Sigmoid colon (tissue), 6 donors: ENCODE measurements at regions not wholly inside any gene's neighbourhood (a gene's known extent, or its start where the extent isn't known, plus 50 kb on each side); places are given as distances from the start of the nearest gene placed in this dataset.

Source experiments
- DNase-seq: peaks from one replicate; pipeline ENCODE4 v3.0.0-alpha.2; 2019
- H3K27ac ChIP-seq, 4 donors: fragments of 200-600 bp; sonication (generic); one replicate each; pipeline ENCODE4 v1.5.1; 2016 to 2019; ENCODE audit warnings: mild to moderate bottlenecking in 1 of 4
- H3K27me3 ChIP-seq, 3 donors: fragments of 200-600 bp; sonication (generic); one replicate each; pipeline ENCODE4 v1.5.1; 2019; ENCODE audit warnings: mild to moderate bottlenecking in 1 of 3
- H3K36me3 ChIP-seq, 4 donors: fragments of 200-600 bp; sonication (generic); one replicate each; pipeline ENCODE4 v1.5.1; 2016 to 2019
- H3K4me1 ChIP-seq, 4 donors: fragments of 200-600 bp; sonication (generic); one replicate each; pipeline ENCODE4 v1.5.1; 2017 to 2019
- H3K4me3 ChIP-seq, 4 donors: fragments of 200-600 bp; sonication (generic); one replicate each; pipeline ENCODE4 v1.5.1; 2017 to 2019; ENCODE audit warnings: mild to moderate bottlenecking in 2 of 4, moderate library complexity in 1 of 4
- H3K9me3 ChIP-seq, 4 donors: fragments of 200-600 bp in 3 of 4; sonication (generic) in 3 of 4; one replicate each; pipeline versions ENCODE4 v1.5.1 to v1.6.1; 2013 to 2019
- CTCF ChIP-seq, 4 experiments: fragments of 450-650 bp in 3 of 4; fragments of 200-600 bp in 1 of 4; IDR thresholded peaks; one replicate each; pipeline ENCODE4 v1.5.1; 2016 to 2019; ENCODE audit warnings: antibody characterized with exemption in 4 of 4, mild to moderate bottlenecking in 3 of 4, moderate library complexity in 2 of 4
- EP300 ChIP-seq, 4 donors: sonication (generic); formaldehyde crosslinking; IDR thresholded peaks; one replicate each; pipeline ENCODE4 v1.6.1; 2017; ENCODE audit warnings: antibody characterized with exemption in 4 of 4
- POLR2A ChIP-seq, 2 donors: fragments of 450-650 bp; IDR thresholded peaks; one replicate each; pipeline ENCODE4 v1.6.1; 2016; ENCODE audit warnings: antibody characterized with exemption in 2 of 2, mild to moderate bottlenecking in 2 of 2, moderate library complexity in 2 of 2
- POLR2AphosphoS5 ChIP-seq, 4 donors: sonication (generic); formaldehyde crosslinking; IDR thresholded peaks; one replicate each; pipeline ENCODE4 v1.6.1; 2017; ENCODE audit warnings: antibody characterized with exemption in 4 of 4
- WGBS, 2 donors: extraction: QIAGEN DNeasy Blood & Tissue Kit; methylation state at CpG; one replicate each; pipeline ENCODE4 v1.1.7; 2013; 5-methylcytosine and 5-hydroxymethylcytosine counted together
- intact Hi-C: fragments of 100-400 bp; cut with DNase I; formaldehyde crosslinking; loops from one replicate; pipeline ENCODE4 v1.15.1; 2023
- donor health status: healthy with polysubstance abuse.
- donor health status: healthy.

- Histone ChIP-seq H3K4me3 (no peak overlapping the region), H3K36me3 (no peaks in the 10 kb centered on the region), H3K27me3 (no peaks in the 10 kb centered on the region), H3K4me1 (no peaks in the 10 kb centered on the region), H3K9me3 (no peaks in the 10 kb centered on the region), H3K27ac (no peak overlapping the region)
- TF ChIP-seq CTCF (IDR thresholded peaks at IDR 0.05), result no peak
- TF ChIP-seq POLR2AphosphoS5 (IDR thresholded peaks at IDR 0.05), result no peak
- no peak for TF ChIP-seq EP300 (IDR thresholded peaks at IDR 0.05)
- no peak for TF ChIP-seq POLR2A (IDR thresholded peaks at IDR 0.05)
- intact Hi-C loops, result no loop called here
- 95 to 98% methylated on average over 2 of the region's 2 CpGs for WGBS, 2 donors
- no peak for DNase-seq
These were observed 438.3 kb downstream of the RFPL4B start for GRCh38 chr6:112785408-112785807.

- Histone ChIP-seq H3K36me3 (no peaks in the 10 kb centered on the region), H3K27me3 (no peaks in the 10 kb centered on the region), H3K27ac (no peak overlapping the region), H3K4me3 (no peak overlapping the region), H3K4me1 (no peaks in the 10 kb centered on the region), H3K9me3 (no peaks in the 10 kb centered on the region)
- TF ChIP-seq POLR2A (IDR thresholded peaks at IDR 0.05) (no peak), POLR2AphosphoS5 (IDR thresholded peaks at IDR 0.05) (no peak), EP300 (IDR thresholded peaks at IDR 0.05) (no peak), CTCF (IDR thresholded peaks at IDR 0.05) (no peak)
- DNase-seq, result no peak
- 93 to 94% methylated on average over 2 of the region's 2 CpGs for WGBS, 2 donors
- intact Hi-C loops, result no loop called here
These were observed 439.7 kb downstream of the RFPL4B start for GRCh38 chr6:112786801-112787200.

GRCh38 chr6:112787371-112787770, 440.2 kb downstream of the RFPL4B start:
- H3K9me3 ChIP-seq, result no peaks in the 10 kb centered on the region
- DNase-seq, result no peak
- no peaks in the 10 kb centered on the region for H3K36me3 ChIP-seq
- no peak for TF ChIP-seq POLR2A (IDR thresholded peaks at IDR 0.05)
- TF ChIP-seq POLR2AphosphoS5 (IDR thresholded peaks at IDR 0.05), result no peak
- TF ChIP-seq EP300 (IDR thresholded peaks at IDR 0.05), result no peak
- TF ChIP-seq CTCF (IDR thresholded peaks at IDR 0.05), result no peak
- intact Hi-C loops, result no loop called here
- no peaks in the 10 kb centered on the region for H3K4me1 ChIP-seq
- no peak overlapping the region for H3K4me3 ChIP-seq
- 83 to 85% methylated on average over 6 of the region's 6 CpGs for WGBS, 2 donors
- no peaks in the 10 kb centered on the region for H3K27me3 ChIP-seq
- no peak overlapping the region for H3K27ac ChIP-seq

GRCh38 chr6:112795316-112795715, 448.2 kb downstream of the RFPL4B start:
- TF ChIP-seq POLR2AphosphoS5 (IDR thresholded peaks at IDR 0.05) (no peak), EP300 (IDR thresholded peaks at IDR 0.05) (no peak), CTCF (IDR thresholded peaks at IDR 0.05) (no peak), POLR2A (IDR thresholded peaks at IDR 0.05) (no peak)
- intact Hi-C loops, result no loop called here
- H3K4me1 ChIP-seq, result no peaks in the 10 kb centered on the region
- no peaks in the 10 kb centered on the region for H3K36me3 ChIP-seq
- no peaks in the 10 kb centered on the region for H3K27me3 ChIP-seq
- H3K9me3 ChIP-seq, result no peaks in the 10 kb centered on the region
- WGBS, 2 donors, result 79 to 83% methylated on average over 1 of the region's 1 CpG
- no peak overlapping the region for H3K27ac ChIP-seq
- no peak overlapping the region for H3K4me3 ChIP-seq
- DNase-seq, result no peak

- no peak overlapping the region for H3K4me3 ChIP-seq
- intact Hi-C loops, result no loop called here
- no peak overlapping the region for H3K27ac ChIP-seq
- 95 to 97% methylated on average over 1 of the region's 1 CpG for WGBS, 2 donors
- no peaks in the 10 kb centered on the region for H3K27me3 ChIP-seq
- H3K4me1 ChIP-seq, result no peaks in the 10 kb centered on the region
- DNase-seq, result no peak
- no peaks in the 10 kb centered on the region for H3K9me3 ChIP-seq
- H3K36me3 ChIP-seq, result no peaks in the 10 kb centered on the region
- TF ChIP-seq EP300 (IDR thresholded peaks at IDR 0.05), result no peak
- no peak for TF ChIP-seq CTCF (IDR thresholded peaks at IDR 0.05)
- no peak for TF ChIP-seq POLR2AphosphoS5 (IDR thresholded peaks at IDR 0.05)
- no peak for TF ChIP-seq POLR2A (IDR thresholded peaks at IDR 0.05)
These were observed 449.6 kb downstream of the RFPL4B start for GRCh38 chr6:112796712-112797111.
